ENCODE measurements at regions not wholly inside any gene's neighbourhood (a gene's known extent, or its start where the extent isn't known, plus 50 kb on each side); places are given as distances from the start of the nearest gene placed in this dataset.
"Not testable (repeated sequence)": the region's sequence is repeated elsewhere in the genome, so short reads cannot be mapped to it uniquely, and the experiment has no call there.

- no peak for DNase-seq
Measured at GRCh38 chr3:107939691-107940442, 151.0 kb downstream of the CD47 start.

- peak; percentile 32 for DNase-seq
Measured at GRCh38 chr3:107938143-107938542, 152.7 kb downstream of the CD47 start.

- no peak for DNase-seq
Measured at GRCh38 chr3:107934808-107935207, 156.0 kb downstream of the CD47 start.

GRCh38 chr3:107933450-107933849 is 157.4 kb downstream of the CD47 start:
- DNase-seq: no peak

- no peak for DNase-seq
Measured at GRCh38 chr3:107931326-107931725, 159.5 kb downstream of the CD47 start.

- DNase-seq: no peak
Measured at GRCh38 chr3:107929088-107929487, 161.7 kb downstream of the CD47 start.

GRCh38 chr3:107928084-107928445 is 162.8 kb downstream of the CD47 start:
- DNase-seq: no peak

GRCh38 chr3:107927361-107928083 is 163.3 kb downstream of the CD47 start:
- peak; percentile 52 for DNase-seq

GRCh38 chr3:107925851-107926250 is 165.0 kb downstream of the CD47 start:
- DNase-seq: no peak

- no peak for DNase-seq
Measured at GRCh38 chr3:107921038-107921437, 169.8 kb downstream of the CD47 start.

- no peak for DNase-seq
Measured at GRCh38 chr3:107920538-107920937, 170.3 kb downstream of the CD47 start.

- DNase-seq: no peak
Measured at GRCh38 chr3:107919239-107919638, 171.6 kb downstream of the CD47 start.

GRCh38 chr3:107916171-107916570 is 174.7 kb downstream of the CD47 start:
- no peak for DNase-seq

- DNase-seq: no peak
Measured at GRCh38 chr3:107915706-107916105, 175.1 kb downstream of the CD47 start.

- DNase-seq: no peak
Measured at GRCh38 chr3:107913701-107914100, 177.1 kb downstream of the CD47 start.

GRCh38 chr3:107911337-107912000 is 179.4 kb downstream of the CD47 start:
- DNase-seq: no peak

GRCh38 chr3:107910713-107911259 is 180.0 kb downstream of the CD47 start:
- no peak for DNase-seq

GRCh38 chr3:107909583-107909982 is 181.2 kb downstream of the CD47 start:
- not testable (repeated sequence) for DNase-seq

- no peak for DNase-seq
Measured at GRCh38 chr3:107907996-107908395, 182.8 kb downstream of the CD47 start.

GRCh38 chr3:107904536-107905066 is 186.2 kb downstream of the CD47 start:
- DNase-seq: no peak

GRCh38 chr3:107899990-107900651 is 190.7 kb downstream of the CD47 start:
- no peak for DNase-seq

GRCh38 chr3:107897471-107898061 is 193.3 kb downstream of the CD47 start:
- DNase-seq: no peak
